HL-60 (cell line): ENCODE measurements at regions not wholly inside any gene's neighbourhood (a gene's known extent, or its start where the extent isn't known, plus 50 kb on each side); places are given as distances from the start of the nearest gene placed in this dataset.

Experiments
- TF ChIP-seq, protein P1 (sequence below): IDR thresholded peaks from one replicate; pipeline ENCODE4 v1.5.1; 2011; ENCODE audit warnings: low read length, control low read depth, inconsistent platforms; ENCODE audit not compliant: insufficient read depth
- TF ChIP-seq, protein P2 (sequence below): IDR thresholded peaks from 2 replicates; pipeline ENCODE4 v1.6.1; 2012; ENCODE audit warnings: low read depth; ENCODE audit not compliant: insufficient replicate concordance

DNA sequence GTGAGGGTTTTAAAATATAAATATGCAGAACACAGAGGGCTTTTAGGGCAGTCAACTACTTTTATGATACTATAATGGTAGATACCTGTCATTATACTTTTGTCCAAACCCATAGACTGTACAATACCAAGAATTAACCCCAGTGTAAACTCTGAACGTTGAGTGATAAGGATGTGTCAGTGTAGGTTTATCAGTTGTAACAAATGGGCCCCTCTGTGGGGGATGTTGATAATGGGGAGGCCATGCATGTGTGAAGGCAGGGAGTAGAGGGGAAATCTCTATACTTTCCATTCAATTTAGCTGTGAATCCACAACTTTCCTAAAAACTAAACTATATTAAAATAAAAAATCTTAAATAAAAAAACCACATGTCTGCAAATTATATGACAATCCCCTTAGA, 193.5 kb upstream of the CAMK1G start:
- TF ChIP-seq, protein P1, sequence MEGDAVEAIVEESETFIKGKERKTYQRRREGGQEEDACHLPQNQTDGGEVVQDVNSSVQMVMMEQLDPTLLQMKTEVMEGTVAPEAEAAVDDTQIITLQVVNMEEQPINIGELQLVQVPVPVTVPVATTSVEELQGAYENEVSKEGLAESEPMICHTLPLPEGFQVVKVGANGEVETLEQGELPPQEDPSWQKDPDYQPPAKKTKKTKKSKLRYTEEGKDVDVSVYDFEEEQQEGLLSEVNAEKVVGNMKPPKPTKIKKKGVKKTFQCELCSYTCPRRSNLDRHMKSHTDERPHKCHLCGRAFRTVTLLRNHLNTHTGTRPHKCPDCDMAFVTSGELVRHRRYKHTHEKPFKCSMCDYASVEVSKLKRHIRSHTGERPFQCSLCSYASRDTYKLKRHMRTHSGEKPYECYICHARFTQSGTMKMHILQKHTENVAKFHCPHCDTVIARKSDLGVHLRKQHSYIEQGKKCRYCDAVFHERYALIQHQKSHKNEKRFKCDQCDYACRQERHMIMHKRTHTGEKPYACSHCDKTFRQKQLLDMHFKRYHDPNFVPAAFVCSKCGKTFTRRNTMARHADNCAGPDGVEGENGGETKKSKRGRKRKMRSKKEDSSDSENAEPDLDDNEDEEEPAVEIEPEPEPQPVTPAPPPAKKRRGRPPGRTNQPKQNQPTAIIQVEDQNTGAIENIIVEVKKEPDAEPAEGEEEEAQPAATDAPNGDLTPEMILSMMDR, result no peak
- TF ChIP-seq, protein P2, sequence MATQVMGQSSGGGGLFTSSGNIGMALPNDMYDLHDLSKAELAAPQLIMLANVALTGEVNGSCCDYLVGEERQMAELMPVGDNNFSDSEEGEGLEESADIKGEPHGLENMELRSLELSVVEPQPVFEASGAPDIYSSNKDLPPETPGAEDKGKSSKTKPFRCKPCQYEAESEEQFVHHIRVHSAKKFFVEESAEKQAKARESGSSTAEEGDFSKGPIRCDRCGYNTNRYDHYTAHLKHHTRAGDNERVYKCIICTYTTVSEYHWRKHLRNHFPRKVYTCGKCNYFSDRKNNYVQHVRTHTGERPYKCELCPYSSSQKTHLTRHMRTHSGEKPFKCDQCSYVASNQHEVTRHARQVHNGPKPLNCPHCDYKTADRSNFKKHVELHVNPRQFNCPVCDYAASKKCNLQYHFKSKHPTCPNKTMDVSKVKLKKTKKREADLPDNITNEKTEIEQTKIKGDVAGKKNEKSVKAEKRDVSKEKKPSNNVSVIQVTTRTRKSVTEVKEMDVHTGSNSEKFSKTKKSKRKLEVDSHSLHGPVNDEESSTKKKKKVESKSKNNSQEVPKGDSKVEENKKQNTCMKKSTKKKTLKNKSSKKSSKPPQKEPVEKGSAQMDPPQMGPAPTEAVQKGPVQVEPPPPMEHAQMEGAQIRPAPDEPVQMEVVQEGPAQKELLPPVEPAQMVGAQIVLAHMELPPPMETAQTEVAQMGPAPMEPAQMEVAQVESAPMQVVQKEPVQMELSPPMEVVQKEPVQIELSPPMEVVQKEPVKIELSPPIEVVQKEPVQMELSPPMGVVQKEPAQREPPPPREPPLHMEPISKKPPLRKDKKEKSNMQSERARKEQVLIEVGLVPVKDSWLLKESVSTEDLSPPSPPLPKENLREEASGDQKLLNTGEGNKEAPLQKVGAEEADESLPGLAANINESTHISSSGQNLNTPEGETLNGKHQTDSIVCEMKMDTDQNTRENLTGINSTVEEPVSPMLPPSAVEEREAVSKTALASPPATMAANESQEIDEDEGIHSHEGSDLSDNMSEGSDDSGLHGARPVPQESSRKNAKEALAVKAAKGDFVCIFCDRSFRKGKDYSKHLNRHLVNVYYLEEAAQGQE, result no peak
